H7 (cell line): ENCODE measurements at regions not wholly inside any gene's neighbourhood (a gene's known extent, or its start where the extent isn't known, plus 50 kb on each side); places are given as distances from the start of the nearest gene placed in this dataset.

Experiments
- DNase-seq: peaks from one replicate; pipeline ENCODE4 v3.0.0; 2012
- H3K27me3 ChIP-seq: 2 replicates; pipeline ENCODE4 v1.6.0; 2011; ENCODE audit warnings: mild to moderate bottlenecking, low read length; ENCODE audit not compliant: control insufficient read depth, insufficient read depth
- H3K36me3 ChIP-seq: replicated peaks from 2 replicates; pipeline ENCODE4 v1.5.1; 2011; ENCODE audit warnings: low read length; ENCODE audit not compliant: control insufficient read depth, insufficient read depth
- H3K4me3 ChIP-seq: 2 replicates; pipeline ENCODE4 v1.5.1; 2011; ENCODE audit warnings: low read depth, mild to moderate bottlenecking, control low read depth, low read length, moderate library complexity; ENCODE audit not compliant: insufficient read depth

DNA sequence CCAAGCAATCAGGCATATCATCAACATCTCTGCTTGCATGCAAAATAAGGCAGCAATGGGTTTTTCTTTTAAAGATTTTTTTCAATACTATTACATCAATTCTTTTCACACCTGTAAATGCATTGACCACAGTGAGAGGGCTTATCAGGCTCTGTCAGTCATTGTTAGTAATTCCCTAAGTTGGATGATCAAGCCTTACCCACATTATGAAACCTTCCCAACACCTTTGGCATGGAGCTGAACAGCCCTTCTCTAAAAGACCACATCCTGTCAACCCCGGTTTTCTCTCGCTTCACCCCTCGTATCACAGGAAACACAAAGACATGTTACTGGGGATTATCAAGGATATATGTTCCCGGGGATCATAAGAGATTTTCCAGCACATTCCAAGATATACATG lies 135.2 kb upstream of the SLC24A5 start:
- H3K27me3 ChIP-seq, result no peaks in the 10 kb centered on the region
- H3K4me3 ChIP-seq, result no peak overlapping the region
- no peak for DNase-seq
- H3K36me3 ChIP-seq, result no peaks in the 10 kb centered on the region

DNA sequence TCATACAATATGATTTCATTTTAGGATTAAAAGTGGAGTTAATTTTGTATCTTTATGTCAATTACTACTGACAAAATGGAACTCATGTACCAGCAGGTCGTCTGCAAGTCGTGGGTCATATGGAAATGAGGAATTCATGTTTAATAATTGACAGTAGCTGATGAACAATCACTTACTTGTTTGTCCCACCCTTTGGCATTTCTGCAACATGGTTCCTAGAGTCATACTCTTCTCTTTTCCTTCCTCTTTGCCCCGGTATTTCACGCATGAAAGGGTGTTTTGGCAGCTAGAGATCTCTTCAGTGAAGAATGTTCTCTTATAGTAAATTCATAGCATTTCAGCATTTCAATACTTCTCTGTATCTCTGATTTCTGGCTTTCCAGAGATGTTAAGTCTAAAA lies 133.3 kb upstream of the SLC24A5 start:
- DNase-seq, result no peak

DNA sequence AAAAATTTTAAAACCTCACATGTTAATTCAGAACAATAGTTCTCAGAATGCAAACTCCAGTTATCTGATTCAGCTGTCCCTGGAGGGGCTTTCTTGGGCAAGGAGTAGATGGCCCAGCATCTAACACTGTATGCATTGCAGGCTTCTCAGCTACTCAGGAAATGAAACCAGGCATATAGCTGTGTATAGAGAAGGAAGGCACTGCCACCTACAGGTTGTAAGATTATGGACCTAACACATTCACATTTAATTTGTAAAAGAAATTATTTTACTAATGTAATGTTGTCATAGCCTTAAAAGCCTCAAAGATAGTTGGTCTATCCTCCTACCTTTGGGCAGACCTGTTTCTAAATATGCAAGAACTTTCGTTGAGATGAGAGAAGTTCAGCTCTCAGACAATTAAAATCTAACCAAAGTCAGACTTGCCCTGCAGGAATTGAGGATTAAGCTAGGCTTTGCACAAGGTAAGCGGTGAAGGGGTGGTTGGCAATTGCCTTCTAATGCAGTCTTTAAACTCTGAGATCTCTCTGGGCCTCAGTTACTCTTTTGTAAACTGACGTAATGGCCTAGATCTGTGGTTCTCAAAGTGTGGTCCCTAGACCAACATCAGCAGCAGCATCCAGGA lies 132.8 kb upstream of the SLC24A5 start:
- Histone ChIP-seq H3K4me3 (no peak overlapping the region), H3K36me3 (no peaks in the 10 kb centered on the region), H3K27me3 (no peaks in the 10 kb centered on the region)
- DNase-seq, result peak; percentile 24

More for the DNA sequence above, 133.3 kb upstream of the SLC24A5 start:
- Histone ChIP-seq H3K36me3 (no peaks in the 10 kb centered on the region), H3K27me3 (no peaks in the 10 kb centered on the region), H3K4me3 (no peak overlapping the region)

DNA sequence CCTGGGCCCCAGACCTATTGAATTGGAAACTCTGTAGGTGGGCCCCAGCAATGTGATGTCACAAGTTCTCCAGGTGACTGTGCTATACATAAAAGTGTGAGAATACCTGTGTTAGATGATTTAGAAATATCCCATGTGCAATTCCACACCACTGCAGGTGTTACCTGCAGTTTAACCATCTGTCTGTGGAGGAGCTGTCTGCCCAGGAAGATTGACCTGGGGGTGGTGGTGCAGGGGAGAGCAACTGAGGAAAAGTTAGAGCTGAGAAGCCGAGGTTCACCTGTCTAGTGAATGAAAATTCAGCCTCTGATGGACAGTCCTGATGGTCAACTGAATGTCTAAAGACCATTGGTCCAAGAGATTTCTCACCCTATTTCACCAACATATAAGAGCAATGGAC lies 132.2 kb upstream of the SLC24A5 start:
- H3K4me3 ChIP-seq, result no peak overlapping the region
- H3K36me3 ChIP-seq, result no peaks in the 10 kb centered on the region
- DNase-seq, result no peak
- no peaks in the 10 kb centered on the region for H3K27me3 ChIP-seq

DNA sequence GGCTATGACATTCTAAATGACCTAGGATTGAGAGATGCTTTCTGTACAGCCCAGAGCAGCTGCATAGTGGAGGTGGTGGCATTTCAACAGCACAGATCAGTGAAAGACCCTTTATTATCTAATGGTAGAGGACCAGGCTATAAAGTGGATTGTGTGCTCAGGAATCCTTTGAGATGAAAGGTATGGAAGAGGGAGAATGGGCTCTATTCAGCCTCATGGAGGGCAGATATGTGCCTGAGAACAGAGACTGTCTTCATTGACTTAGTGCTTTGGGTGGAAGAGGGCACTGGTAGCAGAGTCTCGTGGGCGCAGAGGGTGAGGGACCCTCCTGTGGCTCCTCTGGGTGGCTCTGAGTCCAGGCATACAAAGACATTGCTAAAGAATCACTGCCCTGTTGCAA lies 130.0 kb upstream of the SLC24A5 start:
- no peak for DNase-seq
- Histone ChIP-seq H3K36me3 (no peaks in the 10 kb centered on the region), H3K27me3 (no peaks in the 10 kb centered on the region), H3K4me3 (no peak overlapping the region)

DNA sequence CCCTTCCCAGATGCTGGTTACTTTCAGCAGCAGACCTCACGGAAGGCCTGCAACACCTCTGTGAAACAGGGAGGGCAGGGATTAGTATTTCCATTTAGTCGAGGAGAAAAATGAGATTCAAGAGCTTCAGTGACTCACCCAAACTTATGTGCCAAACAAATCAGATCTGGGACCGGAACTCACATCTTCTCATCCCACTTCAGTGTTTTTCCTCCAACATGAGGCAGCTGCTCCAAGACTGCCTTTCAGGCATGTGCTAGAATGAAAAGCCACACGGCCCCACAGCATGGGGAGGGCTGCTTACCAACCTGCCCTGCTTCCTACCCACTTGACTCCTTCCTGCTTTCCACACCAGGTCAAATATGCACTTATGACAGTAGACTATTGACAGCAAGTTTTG lies 129.4 kb upstream of the SLC24A5 start:
- Histone ChIP-seq H3K36me3 (no peaks in the 10 kb centered on the region), H3K4me3 (no peak overlapping the region), H3K27me3 (no peaks in the 10 kb centered on the region)
- no peak for DNase-seq

DNA sequence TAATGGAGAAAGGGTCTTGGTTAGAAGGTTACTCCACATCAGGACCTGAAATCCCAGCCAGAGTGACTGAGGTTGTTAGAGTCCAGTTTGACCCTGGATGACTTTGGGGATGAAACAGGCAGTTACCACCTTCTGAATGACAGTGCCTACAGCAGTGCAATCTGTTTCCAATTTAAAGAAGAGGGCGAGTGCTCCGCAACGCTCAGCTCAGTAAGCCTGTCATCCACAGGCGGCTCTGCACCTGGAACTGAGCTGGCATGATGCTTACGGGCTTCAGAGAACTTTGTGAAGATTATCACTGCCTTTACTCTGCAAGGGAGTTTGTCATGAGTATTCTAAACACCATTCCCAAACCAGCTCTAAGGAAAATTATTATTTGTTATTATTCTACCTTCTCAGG lies 127.7 kb upstream of the SLC24A5 start:
- no peak for DNase-seq
- Histone ChIP-seq H3K4me3 (no peak overlapping the region), H3K36me3 (no peaks in the 10 kb centered on the region), H3K27me3 (no peaks in the 10 kb centered on the region)

DNA sequence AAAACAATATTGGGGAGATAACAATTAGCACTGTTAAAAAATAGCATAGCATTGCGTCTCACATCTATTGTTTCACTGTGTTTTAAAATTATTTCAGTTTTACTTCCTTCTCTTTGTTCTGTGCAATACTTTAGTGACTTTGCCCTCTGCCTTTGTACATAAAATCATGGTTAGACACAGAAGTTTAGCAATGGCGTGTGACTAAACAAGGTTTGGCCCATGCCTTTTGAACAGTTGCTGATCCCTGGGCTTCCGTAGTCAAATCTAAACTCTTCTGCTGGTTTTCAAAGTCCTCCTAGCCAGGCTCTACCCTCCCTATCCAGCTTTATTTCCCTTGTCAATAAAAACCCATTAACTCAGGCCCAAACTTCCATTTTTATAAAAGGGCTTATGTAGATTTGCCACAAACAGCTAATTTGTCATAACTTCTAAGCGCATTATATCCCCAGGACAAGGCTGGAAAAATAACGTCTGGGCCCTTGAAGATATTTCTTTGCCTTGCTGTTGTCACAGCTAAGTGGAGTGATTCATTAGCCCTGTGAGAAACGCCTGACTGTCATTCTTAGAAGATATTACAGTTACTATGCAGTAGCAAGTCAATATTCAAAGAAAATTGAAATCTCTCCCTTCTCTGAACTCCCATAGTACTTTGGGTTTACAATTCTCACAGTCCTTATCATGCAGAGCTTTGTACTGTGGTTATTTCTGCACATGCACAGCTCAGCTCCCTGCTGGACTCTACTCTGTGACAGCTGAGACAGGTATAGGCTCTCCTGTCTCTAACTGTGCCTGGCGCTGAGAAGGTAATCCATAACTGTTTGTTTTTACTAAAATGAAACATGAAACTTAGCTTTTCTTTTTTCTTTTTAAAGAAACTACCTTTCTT lies 123.4 kb upstream of the SLC24A5 start:
- DNase-seq, result no peak
- no peaks in the 10 kb centered on the region for H3K27me3 ChIP-seq
- no peaks in the 10 kb centered on the region; the same call in 1 of the 2 replicates for H3K36me3 ChIP-seq
- H3K4me3 ChIP-seq, result no peak overlapping the region

DNA sequence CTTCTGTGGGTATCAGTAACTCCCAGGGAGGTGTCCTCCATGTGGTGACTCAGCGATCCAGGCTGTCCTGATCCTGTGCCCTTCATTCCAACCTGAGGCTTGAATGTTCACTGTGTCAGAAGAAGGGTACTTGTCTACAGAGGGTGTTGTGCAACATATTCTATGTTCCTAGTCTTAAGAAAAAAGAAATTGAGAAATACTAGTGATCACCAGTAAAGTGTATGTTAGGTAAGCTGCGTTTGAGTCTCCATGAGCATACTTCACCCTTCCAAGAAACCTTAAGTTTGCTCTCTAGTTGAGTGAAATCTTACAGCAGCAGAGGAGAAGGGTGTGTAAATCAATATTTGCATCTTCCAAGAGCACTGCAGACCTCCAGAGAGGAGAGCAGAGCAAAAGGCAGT lies 122.2 kb upstream of the SLC24A5 start:
- no peak overlapping the region for H3K4me3 ChIP-seq
- H3K27me3 ChIP-seq, result no peaks in the 10 kb centered on the region
- no peak for DNase-seq
- H3K36me3 ChIP-seq, result no peaks in the 10 kb centered on the region; the same call in 1 of the 2 replicates

DNA sequence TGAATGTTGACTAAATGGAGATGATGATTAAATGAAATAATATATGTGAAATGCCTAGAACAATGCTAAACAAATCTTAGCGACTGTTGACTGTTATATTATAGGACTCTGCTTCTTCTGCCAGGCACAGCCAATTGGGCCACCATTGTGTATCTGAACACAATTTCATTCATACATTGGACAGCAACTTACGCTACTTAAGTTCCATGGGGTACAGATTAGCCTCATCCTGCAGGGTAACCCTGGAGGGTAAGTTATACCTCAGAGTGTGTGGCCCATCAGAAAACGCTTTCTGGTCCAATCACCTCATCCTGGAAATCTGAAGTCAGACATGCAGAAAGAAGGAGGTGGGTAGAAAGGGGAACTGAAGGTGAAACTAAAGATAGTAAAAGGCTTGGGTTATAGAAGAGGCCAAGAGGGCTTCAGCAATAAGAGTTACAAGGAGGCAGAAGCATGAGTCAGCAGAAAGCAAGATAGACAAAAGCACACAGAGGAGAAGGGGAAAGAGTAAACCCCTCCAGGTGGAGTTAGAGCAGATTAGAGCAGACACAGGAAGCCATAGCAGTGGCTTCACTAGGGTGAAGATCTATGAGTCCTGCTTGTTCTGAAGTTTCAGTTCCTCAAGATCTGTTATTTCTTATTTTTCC lies 119.3 kb upstream of the SLC24A5 start:
- no peak for DNase-seq
- Histone ChIP-seq H3K27me3 (no peaks in the 10 kb centered on the region), H3K36me3 (no peaks in the 10 kb centered on the region; the same call in 1 of the 2 replicates), H3K4me3 (no peak overlapping the region)

DNA sequence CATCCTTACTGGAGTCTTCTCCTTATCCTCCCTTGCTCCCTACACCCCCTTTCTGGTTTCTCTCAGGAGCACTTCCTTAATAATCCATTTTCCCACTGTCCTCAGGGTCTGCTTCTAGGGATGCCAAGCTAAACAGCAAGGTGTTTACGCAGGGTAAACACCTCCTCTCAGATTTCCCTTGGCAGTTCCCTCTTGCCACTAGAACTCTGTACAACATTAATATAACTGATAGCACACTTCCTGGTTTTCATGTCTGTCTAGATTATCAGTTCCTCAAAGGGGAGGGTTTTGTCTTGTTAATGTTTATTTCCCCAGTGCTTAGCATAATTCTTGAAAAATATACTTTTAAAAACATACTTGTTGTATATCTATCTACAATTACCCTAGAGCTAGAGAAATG lies 118.0 kb upstream of the SLC24A5 start:
- Histone ChIP-seq H3K4me3 (no peak overlapping the region), H3K27me3 (no peaks in the 10 kb centered on the region), H3K36me3 (no peaks in the 10 kb centered on the region; the same call in 1 of the 2 replicates)
- DNase-seq, result no peak

DNA sequence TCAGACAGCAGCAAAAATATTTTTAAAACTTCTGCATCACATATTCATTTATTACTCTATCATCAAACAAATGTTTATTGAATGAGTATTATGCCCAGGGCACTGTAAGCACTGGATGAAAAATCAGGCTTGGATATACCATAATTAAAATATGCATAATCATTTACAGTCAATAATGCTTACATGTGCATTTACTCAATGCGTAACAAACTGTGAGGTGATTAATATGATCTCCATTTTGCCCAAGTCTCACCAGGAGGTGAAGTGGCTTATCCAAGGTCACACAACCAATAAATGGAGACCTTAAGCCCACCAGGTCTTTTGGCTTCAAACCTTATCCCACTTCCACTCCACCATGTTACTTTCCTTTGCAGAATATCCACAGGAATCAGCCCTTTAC lies 117.3 kb upstream of the SLC24A5 start:
- H3K27me3 ChIP-seq, result no peaks in the 10 kb centered on the region
- DNase-seq, result no peak
- no peaks in the 10 kb centered on the region; the same call in 1 of the 2 replicates for H3K36me3 ChIP-seq
- no peak overlapping the region for H3K4me3 ChIP-seq

DNA sequence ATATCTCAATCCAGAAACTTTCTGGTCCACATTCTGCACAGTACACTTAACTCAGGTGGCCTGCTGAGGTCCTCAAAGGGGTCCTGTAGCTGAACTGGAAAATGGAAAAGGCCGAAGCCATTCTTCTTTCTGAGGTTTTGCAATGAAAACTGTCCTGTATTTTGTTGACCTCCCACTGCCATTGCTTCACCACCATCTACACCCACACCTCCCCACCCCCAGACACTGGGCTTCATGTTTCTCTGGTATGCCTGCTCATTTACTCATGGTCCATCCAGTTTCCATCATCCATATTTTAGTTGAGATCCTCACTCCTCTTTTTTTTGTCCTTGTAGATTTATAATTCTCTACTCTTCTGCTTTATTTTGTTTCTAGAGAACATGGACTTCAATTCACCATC lies 115.7 kb upstream of the SLC24A5 start:
- H3K36me3 ChIP-seq, result no peaks in the 10 kb centered on the region
- DNase-seq, result no peak
- no peak overlapping the region for H3K4me3 ChIP-seq
- no peaks in the 10 kb centered on the region for H3K27me3 ChIP-seq

DNA sequence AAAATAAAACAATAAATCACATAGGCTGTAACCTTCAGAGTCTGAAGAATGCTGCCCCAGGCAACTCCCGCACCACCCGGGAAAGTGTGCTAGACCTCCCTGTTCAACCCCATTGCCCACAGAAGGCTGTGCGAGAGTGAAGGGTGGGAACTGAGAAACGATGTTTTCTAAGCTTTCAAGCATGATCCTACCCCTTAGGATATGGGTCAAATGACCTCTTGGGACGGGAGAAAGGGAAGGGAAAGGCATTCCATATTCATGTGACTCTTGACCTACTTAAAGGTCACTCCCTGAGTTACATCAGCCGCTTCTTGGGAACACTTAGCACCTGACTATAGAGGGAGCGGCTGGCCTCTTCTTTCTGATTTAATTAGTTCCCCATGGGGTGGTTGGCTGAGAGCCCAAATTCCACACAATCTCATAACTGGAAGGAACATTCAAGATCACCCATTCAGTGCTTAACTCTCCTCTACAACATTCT lies 114.7 kb upstream of the SLC24A5 start:
- peak; percentile 16 for DNase-seq
- H3K36me3 ChIP-seq, result no peaks in the 10 kb centered on the region
- H3K27me3 ChIP-seq, result no peaks in the 10 kb centered on the region
- H3K4me3 ChIP-seq, result no peak overlapping the region

DNA sequence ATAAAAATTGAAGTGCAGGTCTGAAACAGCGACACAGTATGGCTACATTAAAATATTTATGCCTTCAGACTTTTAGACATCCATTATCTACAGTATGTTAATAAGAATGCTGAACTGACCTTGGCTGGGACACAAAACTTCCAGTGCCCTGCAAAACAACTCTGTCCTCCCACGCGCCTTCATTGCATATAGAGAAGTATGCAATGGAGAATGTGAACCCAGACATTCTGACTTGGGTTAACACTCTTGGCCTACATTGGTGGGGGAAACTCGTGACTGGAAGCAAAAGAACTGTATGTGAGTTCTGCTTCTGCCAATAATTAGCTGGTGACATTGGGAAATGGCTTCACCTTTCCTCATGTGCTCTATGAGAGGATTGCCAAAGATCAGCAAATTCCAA lies 110.5 kb upstream of the SLC24A5 start:
- Histone ChIP-seq H3K4me3 (no peak overlapping the region), H3K27me3 (no peaks in the 10 kb centered on the region), H3K36me3 (no peaks in the 10 kb centered on the region)
- no peak for DNase-seq
